Endothelial cell (in vitro differentiated cells): ENCODE measurements at regions not wholly inside any gene's neighbourhood (a gene's known extent, or its start where the extent isn't known, plus 50 kb on each side); places are given as distances from the start of the nearest gene placed in this dataset.

Experiments
- DNase-seq: peaks from one replicate; pipeline ENCODE4 v3.0.0; 2021; ENCODE audit warnings: low spot score
- H3K27ac Mint-ChIP-seq: one replicate; pipeline ENCODE4 v1.8.0; 2021; ENCODE audit warnings: mixed read lengths, inconsistent platforms; ENCODE audit not compliant: unreplicated experiment
- H3K27me3 Mint-ChIP-seq: one replicate; pipeline ENCODE4 v1.8.0; 2021; ENCODE audit warnings: mild to moderate bottlenecking, moderate library complexity, mixed read lengths, inconsistent platforms; ENCODE audit not compliant: unreplicated experiment
- H3K36me3 Mint-ChIP-seq: one replicate; pipeline ENCODE4 v1.8.0; 2021; ENCODE audit warnings: mild to moderate bottlenecking, low read depth, mixed read lengths, inconsistent platforms; ENCODE audit not compliant: unreplicated experiment
- H3K4me1 Mint-ChIP-seq: one replicate; pipeline ENCODE4 v1.8.0; 2021; ENCODE audit warnings: mild to moderate bottlenecking, mixed read lengths, inconsistent platforms; ENCODE audit not compliant: unreplicated experiment
- H3K4me3 Mint-ChIP-seq: one replicate; pipeline ENCODE4 v1.8.0; 2021; ENCODE audit warnings: mild to moderate bottlenecking, mixed read lengths, inconsistent platforms; ENCODE audit not compliant: unreplicated experiment
- H3K9me3 Mint-ChIP-seq: one replicate; pipeline ENCODE4 v1.8.0; 2021; ENCODE audit warnings: mixed read lengths, inconsistent platforms; ENCODE audit not compliant: unreplicated experiment
- CTCF ChIP-seq: fragments of 200-600 bp; sonication (generic); IDR thresholded peaks from one replicate; pipeline ENCODE4 v1.5.0; 2021; ENCODE audit warnings: antibody characterized with exemption; ENCODE audit not compliant: unreplicated experiment

GRCh38 chr6:140609956-140610355 is 1235.5 kb upstream of the CITED2 start:
- Mint-ChIP-seq H3K4me1 (no peaks in the 10 kb centered on the region), H3K36me3 (no peaks in the 10 kb centered on the region), H3K27me3 (no peaks in the 10 kb centered on the region), H3K9me3 (no peaks in the 10 kb centered on the region), H3K4me3 (no peak overlapping the region), H3K27ac (no peak overlapping the region)
- TF ChIP-seq CTCF: no peak
- no peak for DNase-seq

- no peaks in the 10 kb centered on the region for H3K9me3 Mint-ChIP-seq
- no peak for TF ChIP-seq CTCF
- no peaks in the 10 kb centered on the region for H3K27me3 Mint-ChIP-seq
- no peaks in the 10 kb centered on the region for H3K36me3 Mint-ChIP-seq
- H3K27ac Mint-ChIP-seq: no peak overlapping the region
- no peaks in the 10 kb centered on the region for H3K4me1 Mint-ChIP-seq
- DNase-seq: no peak
- H3K4me3 Mint-ChIP-seq: no peak overlapping the region
Measured at GRCh38 chr6:140609321-140609720, 1234.9 kb upstream of the CITED2 start.

GRCh38 chr6:140604786-140605185 is 1230.3 kb upstream of the CITED2 start:
- TF ChIP-seq CTCF: no peak
- Mint-ChIP-seq H3K4me1 (no peaks in the 10 kb centered on the region), H3K27ac (no peak overlapping the region), H3K27me3 (peaks cover 2% of the 10 kb centered on the region), H3K9me3 (no peaks in the 10 kb centered on the region), H3K36me3 (no peaks in the 10 kb centered on the region), H3K4me3 (no peak overlapping the region)
- no peak for DNase-seq

- Mint-ChIP-seq H3K36me3 (no peaks in the 10 kb centered on the region), H3K4me1 (no peaks in the 10 kb centered on the region), H3K27ac (no peak overlapping the region), H3K27me3 (peaks cover 2% of the 10 kb centered on the region), H3K9me3 (no peaks in the 10 kb centered on the region), H3K4me3 (no peak overlapping the region)
- no peak for DNase-seq
- no peak for TF ChIP-seq CTCF
Measured at GRCh38 chr6:140602431-140603248, 1228.2 kb upstream of the CITED2 start.

- Mint-ChIP-seq H3K27me3 (peaks cover 2% of the 10 kb centered on the region), H3K9me3 (no peaks in the 10 kb centered on the region)
Measured at GRCh38 chr6:140601021-140601808, 1226.8 kb upstream of the CITED2 start.

More at GRCh38 chr6:140601021-140601808, 1226.8 kb upstream of the CITED2 start:
- no peak for TF ChIP-seq CTCF
- H3K4me1 Mint-ChIP-seq: no peaks in the 10 kb centered on the region
- no peak overlapping the region for H3K4me3 Mint-ChIP-seq
- H3K27ac Mint-ChIP-seq: no peak overlapping the region
- DNase-seq: no peak
- no peaks in the 10 kb centered on the region for H3K36me3 Mint-ChIP-seq
